K562 (cell line): ENCODE measurements at regions not wholly inside any gene's neighbourhood (a gene's known extent, or its start where the extent isn't known, plus 50 kb on each side); places are given as distances from the start of the nearest gene placed in this dataset.

ENCODE experiments used
- ATAC-seq: fragments of 200-7000 bp; cut with Tn5 transposase; 3 replicates; pipeline ENCODE4 v1.9.1; 2020; ENCODE audit warnings: moderate library complexity
- BruUV-seq: library from RNA; stranded (reverse); fragments of 400-500 nt; replicated peaks from 2 replicates; lab custom pipeline; 2021; lab: Mats Ljungman, UMichigan
- CTCF ChIA-PET: fragments of 300-600 bp; formaldehyde crosslinking; extraction: SDS; loops from one replicate; lab custom pipeline; 2021; ENCODE audit warnings: low intra/inter-chr PET ratio; lab: Yijun Ruan, JAX
- POLR2A ChIA-PET: fragments of 300-600, 350-650 bp; sonication (Branson Sonifier 250); formaldehyde crosslinking; extraction: SDS; loops from one replicate; lab custom pipeline; 2021; ENCODE audit warnings: antibody characterized with exemption, inconsistent platforms; lab: Yijun Ruan, JAX
- DNase-seq, 4 experiments: peaks; one replicate each; pipeline versions ENCODE4 v3.0.0 to v3.0.0-alpha.2; 2011 to 2018; ENCODE audit warnings: low spot score in 3 of 4, mixed read lengths in 3 of 4; ENCODE audit errors: extremely low read depth in 1 of 4
- FAIRE-seq: peaks from 2 replicates; lab custom pipeline; 2011; peaks lifted over from hg19 to GRCh38; lab: Jason Lieb, UNC
- H2AFZ ChIP-seq: 2 replicates; pipeline ENCODE4 v1.6.0; 2011; ENCODE audit warnings: low read depth, low read length, control low read depth, inconsistent platforms
- H3K27ac ChIP-seq: fragments of 200-600 bp; 3 replicates; pipeline ENCODE4 v1.8.0; 2011; ENCODE audit warnings: low read depth, mild to moderate bottlenecking, control low read depth, inconsistent platforms, low read length, moderate library complexity, mixed read lengths; ENCODE audit errors: extremely low read depth
- H3K27me3 ChIP-seq, 2 experiments: fragments of 300-600 bp in 1 of 2; 2 replicates in 1 of 2; 3 replicates in 1 of 2; pipeline versions ENCODE4 v1.6.0 to v1.8.0; 2011; ENCODE audit warnings: inconsistent platforms in 2 of 2, low read length in 2 of 2, mild to moderate bottlenecking in 1 of 2, mixed read lengths in 1 of 2, moderate library complexity in 1 of 2; ENCODE audit not compliant: control insufficient read depth in 2 of 2, insufficient read depth in 2 of 2
- H3K36me3 ChIP-seq: fragments of 300-600 bp; 3 replicates; pipeline ENCODE4 v1.8.0; 2011; ENCODE audit warnings: mild to moderate bottlenecking, low read length, inconsistent platforms; ENCODE audit not compliant: control insufficient read depth, insufficient read depth
- H3K4me1 ChIP-seq, 2 experiments: fragments of 200-600 bp in 1 of 2; replicated peaks in 1 of 2; 2 replicates in 1 of 2; 3 replicates in 1 of 2; pipeline versions ENCODE4 v1.5.1 to v1.8.0; 2011; ENCODE audit warnings: inconsistent platforms in 2 of 2, low read length in 2 of 2, mild to moderate bottlenecking in 1 of 2, mixed read lengths in 1 of 2, moderate library complexity in 1 of 2; ENCODE audit not compliant: control insufficient read depth in 2 of 2, insufficient read depth in 2 of 2
- H3K4me2 ChIP-seq: 2 replicates; pipeline ENCODE4 v1.6.1; 2011; ENCODE audit warnings: low read length, control low read depth, inconsistent platforms, mixed read lengths; ENCODE audit not compliant: insufficient read depth
- H3K4me3 ChIP-seq: fragments of 200-600 bp; sonication (generic), shearing (Covaris generic); 2 replicates; pipeline ENCODE4 v1.5.1; 2016; ENCODE audit warnings: control low read depth, inconsistent platforms
- H3K79me2 ChIP-seq: fragments of 200-600 bp; 3 replicates; pipeline ENCODE4 v1.8.0; 2011; ENCODE audit warnings: low read length, inconsistent platforms; ENCODE audit not compliant: control insufficient read depth, insufficient read depth
- H3K9ac ChIP-seq, 2 experiments: 2 replicates each; pipeline versions ENCODE4 v1.6.0 to v1.6.1; 2011; ENCODE audit warnings: low read depth in 2 of 2, low read length in 2 of 2, control low read depth in 1 of 2, inconsistent platforms in 1 of 2, mild to moderate bottlenecking in 1 of 2, mixed read lengths in 1 of 2; ENCODE audit not compliant: insufficient read depth in 1 of 2
- H3K9me1 ChIP-seq: one replicate; pipeline ENCODE4 v1.6.0; 2011; ENCODE audit warnings: inconsistent platforms, mild to moderate bottlenecking, low read length, moderate library complexity; ENCODE audit not compliant: control insufficient read depth, insufficient read depth
- H3K9me3 ChIP-seq: replicated peaks from 2 replicates; pipeline ENCODE4 v1.5.1; 2011; ENCODE audit warnings: low read depth, low read length, inconsistent platforms; ENCODE audit not compliant: control insufficient read depth, insufficient read depth
- H4K20me1 ChIP-seq: replicated peaks from 2 replicates; pipeline ENCODE4 v1.6.1; 2011; ENCODE audit warnings: low read length, inconsistent platforms, mixed read lengths; ENCODE audit not compliant: control insufficient read depth, insufficient read depth
- CBX3 ChIP-seq, 2 experiments: IDR thresholded peaks; 1 replicate in 1 of 2; 2 replicates in 1 of 2; pipeline ENCODE4 v1.6.1; 2012; ENCODE audit warnings: inconsistent platforms in 2 of 2, low read length in 2 of 2, borderline replicate concordance in 1 of 2, control low read depth in 1 of 2
- CHD4 ChIP-seq: fragments of 200-600 bp; sonication (generic); IDR thresholded peaks from 3 replicates; pipeline ENCODE4 v1.6.1; 2012; ENCODE audit warnings: low read depth, mild to moderate bottlenecking, mixed read lengths, low read length, inconsistent platforms; ENCODE audit not compliant: insufficient read depth, insufficient replicate concordance, poor library complexity, severe bottlenecking
- MED1 ChIP-seq: sonication (generic); formaldehyde crosslinking; IDR thresholded peaks from 2 replicates; pipeline ENCODE4 v1.8.1; 2023; ENCODE audit warnings: missing genetic modification reagents, borderline replicate concordance
- MITF ChIP-seq: IDR thresholded peaks from 2 replicates; pipeline ENCODE4 v1.6.1; 2014; ENCODE audit warnings: antibody characterized with exemption
- NR2C1 ChIP-seq, 2 experiments: fragments of 450-650 bp; IDR thresholded peaks; 2 replicates each; pipeline ENCODE4 v1.6.1; 2017; ENCODE audit warnings: mild to moderate bottlenecking in 2 of 2, antibody characterized with exemption in 1 of 2, inconsistent platforms in 1 of 2, missing compliant biosample characterization in 1 of 2, missing genetic modification characterization in 1 of 2
- PATZ1 ChIP-seq: fragments of 250-450 bp; sonication (Bioruptor Pico); IDR thresholded peaks from 2 replicates; pipeline ENCODE4 v1.5.0; 2020; ENCODE audit warnings: mild to moderate bottlenecking, borderline replicate concordance
- PML ChIP-seq: IDR thresholded peaks from 2 replicates; pipeline ENCODE4 v1.6.1; 2012; ENCODE audit warnings: low read length, inconsistent platforms
- RBM17 ChIP-seq: fragments of 200-400 bp; formaldehyde crosslinking; IDR thresholded peaks from 2 replicates; pipeline ENCODE4 v1.6.1; 2017; ENCODE audit warnings: low read depth, mild to moderate bottlenecking, low read length, borderline replicate concordance
- SMARCA4 ChIP-seq: fragments of 450-650 bp; IDR thresholded peaks from 2 replicates; pipeline ENCODE4 v1.6.1; 2016
- WHSC1 ChIP-seq: IDR thresholded peaks from one replicate; pipeline ENCODE4 v1.6.1; 2012; ENCODE audit warnings: low read length, control low read depth, inconsistent platforms
- XRCC3 ChIP-seq: fragments of 450-650 bp; IDR thresholded peaks from 2 replicates; pipeline ENCODE4 v1.6.1; 2017; ENCODE audit warnings: mild to moderate bottlenecking, moderate library complexity
- ZNF551 ChIP-seq: fragments of 250-450 bp; sonication (Bioruptor Pico); IDR thresholded peaks from 2 replicates; pipeline ENCODE4 v1.5.0; 2021; ENCODE audit warnings: mild to moderate bottlenecking, moderate library complexity
- WGBS: fragments of 100-300 bp; shearing (Covaris generic); methylation state at CpG from one replicate; pipeline ENCODE4 v1.1.6; 2016; ENCODE audit warnings: low coverage, mixed read lengths; ENCODE audit not compliant: insufficient coverage; ENCODE audit errors: missing lambda C conversion rate; 5-methylcytosine and 5-hydroxymethylcytosine counted together
- in situ Hi-C: fragments of 300-500 bp; cut with MboI; formaldehyde crosslinking; loops from 4 replicates; pipeline ENCODE4 v1.15.0; 2018; ENCODE audit warnings: inconsistent platforms, mixed read lengths
- intact Hi-C: fragments of 100-400 bp; cut with micrococcal nuclease; formaldehyde crosslinking; loops from 2 replicates; pipeline ENCODE4 v1.14.2; 2022
- TF ChIP-seq, protein P1 (sequence below), 2 experiments: IDR thresholded peaks; 2 replicates each; pipeline ENCODE4 v1.6.1; 2012; ENCODE audit warnings: improper control_type of control experiment in 2 of 2, low read depth in 2 of 2, low read length in 2 of 2, borderline replicate concordance in 1 of 2

GRCh38 chr12:25004447-25004846 is 55.5 kb upstream of the BCAT1 start:
- ChIA-PET CTCF (no interaction called here), POLR2A (no interaction called here)
- Histone ChIP-seq H3K9me1 (no peaks in the 10 kb centered on the region), H3K27ac (no peak overlapping the region), H3K36me3 (no peaks in the 10 kb centered on the region), H3K27me3 (peaks cover 0 to 3% of the 10 kb centered on the region in 2 experiments; a peak in 3 of 5 replicates), H4K20me1 (no peaks in the 10 kb centered on the region), H3K4me1 (no peaks in the 10 kb centered on the region), H3K4me2 (no peak overlapping the region), H3K9ac (no peak overlapping the region), H2AFZ (no peak overlapping the region), H3K9me3 (no peaks in the 10 kb centered on the region), H3K79me2 (no peaks in the 10 kb centered on the region), H3K4me3 (no peak overlapping the region)
- ATAC-seq = no peak
- in situ Hi-C loops (no loop called here), intact Hi-C loops (no loop called here)
- no peak for FAIRE-seq
- WGBS = 2% methylated on average over 7 of the region's 7 CpGs
- DNase-seq = no peak
- no TSS peak for BruUV-seq
- TF ChIP-seq, protein P1, sequence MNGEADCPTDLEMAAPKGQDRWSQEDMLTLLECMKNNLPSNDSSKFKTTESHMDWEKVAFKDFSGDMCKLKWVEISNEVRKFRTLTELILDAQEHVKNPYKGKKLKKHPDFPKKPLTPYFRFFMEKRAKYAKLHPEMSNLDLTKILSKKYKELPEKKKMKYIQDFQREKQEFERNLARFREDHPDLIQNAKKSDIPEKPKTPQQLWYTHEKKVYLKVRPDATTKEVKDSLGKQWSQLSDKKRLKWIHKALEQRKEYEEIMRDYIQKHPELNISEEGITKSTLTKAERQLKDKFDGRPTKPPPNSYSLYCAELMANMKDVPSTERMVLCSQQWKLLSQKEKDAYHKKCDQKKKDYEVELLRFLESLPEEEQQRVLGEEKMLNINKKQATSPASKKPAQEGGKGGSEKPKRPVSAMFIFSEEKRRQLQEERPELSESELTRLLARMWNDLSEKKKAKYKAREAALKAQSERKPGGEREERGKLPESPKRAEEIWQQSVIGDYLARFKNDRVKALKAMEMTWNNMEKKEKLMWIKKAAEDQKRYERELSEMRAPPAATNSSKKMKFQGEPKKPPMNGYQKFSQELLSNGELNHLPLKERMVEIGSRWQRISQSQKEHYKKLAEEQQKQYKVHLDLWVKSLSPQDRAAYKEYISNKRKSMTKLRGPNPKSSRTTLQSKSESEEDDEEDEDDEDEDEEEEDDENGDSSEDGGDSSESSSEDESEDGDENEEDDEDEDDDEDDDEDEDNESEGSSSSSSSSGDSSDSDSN (IDR thresholded peaks at IDR 0.05; ENCODE audit: borderline replicate concordance in 1 of 2, low read depth in 2 of 2, low read length in 2 of 2) = no peak
- TF ChIP-seq PATZ1 (CRISPR knock-in tag) (no peak), CHD4 (no peak), PML (no peak), ZNF551 (CRISPR knock-in tag) (no peak), MED1 (no peak), NR2C1 (IDR thresholded peaks at IDR 0.05) (no peak), NR2C1 (tag; IDR thresholded peaks at IDR 0.05) (no peak), MITF (no peak), XRCC3 (no peak), WHSC1 (no peak), SMARCA4 (no peak), RBM17 (no peak), CBX3 (IDR thresholded peaks at IDR 0.05; ENCODE audit: borderline replicate concordance in 1 of 2, low read length in 2 of 2) (no peak)
